Testis (tissue), 2 donors: ENCODE measurements at regions not wholly inside any gene's neighbourhood (a gene's known extent, or its start where the extent isn't known, plus 50 kb on each side); places are given as distances from the start of the nearest gene placed in this dataset.
A peak's percentile ranks its signal among the peaks of the same experiment; 100 is the strongest.

ENCODE experiments used
- DNase-seq: peaks from one replicate; pipeline ENCODE4 v3.0.0-alpha.2; 2019
- H3K27ac ChIP-seq, 2 donors: fragments of 200-600 bp; sonication (generic); one replicate each; pipeline ENCODE4 v1.5.1; 2019
- H3K27me3 ChIP-seq: fragments of 200-600 bp; sonication (generic); one replicate; pipeline ENCODE4 v1.5.1; 2019
- H3K36me3 ChIP-seq: fragments of 200-600 bp; sonication (generic); one replicate; pipeline ENCODE4 v1.5.1; 2017; ENCODE audit warnings: low read depth; ENCODE audit errors: missing control alignments
- H3K4me1 ChIP-seq: fragments of 200-600 bp; sonication (generic); one replicate; pipeline ENCODE4 v1.5.1; 2019
- H3K4me3 ChIP-seq, 2 donors: fragments of 200-600 bp; sonication (generic); one replicate each; pipeline ENCODE4 v1.5.1; 2017 to 2019
- H3K9me3 ChIP-seq: fragments of 200-600 bp; sonication (generic); one replicate; pipeline ENCODE4 v1.5.1; 2017
- POLR2A ChIP-seq: fragments of 450-650 bp; IDR thresholded peaks from one replicate; pipeline ENCODE4 v1.6.1; 2017; ENCODE audit warnings: antibody characterized with exemption, mild to moderate bottlenecking, moderate library complexity
- WGBS, 2 donors: methylation state at CpG; one replicate each; pipeline ENCODE4 v1.1.5; 2018; 5-methylcytosine and 5-hydroxymethylcytosine counted together
- intact Hi-C: fragments of 100-400 bp; cut with DNase I; formaldehyde crosslinking; loops from one replicate; pipeline ENCODE4 v1.15.1; 2023; ENCODE audit warnings: low total_unique reads
- TF ChIP-seq, protein P1 (sequence below), 3 experiments: fragments of 450-650 bp in 2 of 3; fragments of 200-600 bp in 1 of 3; sonication (generic) in 1 of 3; IDR thresholded peaks; one replicate each; pipeline ENCODE4 v1.5.1; 2016 to 2019; ENCODE audit warnings: antibody characterized with exemption in 3 of 3, mild to moderate bottlenecking in 2 of 3, moderate library complexity in 1 of 3

DNA sequence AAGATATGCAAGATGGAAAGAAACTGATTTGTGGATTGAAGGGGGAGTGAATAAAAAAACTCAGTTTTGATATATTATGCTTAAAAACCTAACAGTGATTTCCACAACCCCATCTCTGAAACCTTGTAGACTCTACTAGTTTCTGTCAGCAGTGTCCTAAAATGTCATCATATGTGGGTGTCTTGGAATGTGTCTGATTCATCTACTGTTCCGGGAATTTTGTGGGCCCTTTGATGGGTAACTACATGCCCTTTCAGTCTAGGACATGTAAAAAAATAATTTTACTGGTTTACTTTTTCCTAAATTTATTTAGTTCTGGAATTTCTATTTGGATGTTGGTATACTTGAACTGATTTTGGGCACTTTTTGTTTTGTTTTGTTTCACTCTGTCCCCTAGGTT is 118.9 kb upstream of the NMUR2 start:
- H3K9me3 ChIP-seq = no peaks in the 10 kb centered on the region
- intact Hi-C loops = no loop called here
- TF ChIP-seq, protein P1, sequence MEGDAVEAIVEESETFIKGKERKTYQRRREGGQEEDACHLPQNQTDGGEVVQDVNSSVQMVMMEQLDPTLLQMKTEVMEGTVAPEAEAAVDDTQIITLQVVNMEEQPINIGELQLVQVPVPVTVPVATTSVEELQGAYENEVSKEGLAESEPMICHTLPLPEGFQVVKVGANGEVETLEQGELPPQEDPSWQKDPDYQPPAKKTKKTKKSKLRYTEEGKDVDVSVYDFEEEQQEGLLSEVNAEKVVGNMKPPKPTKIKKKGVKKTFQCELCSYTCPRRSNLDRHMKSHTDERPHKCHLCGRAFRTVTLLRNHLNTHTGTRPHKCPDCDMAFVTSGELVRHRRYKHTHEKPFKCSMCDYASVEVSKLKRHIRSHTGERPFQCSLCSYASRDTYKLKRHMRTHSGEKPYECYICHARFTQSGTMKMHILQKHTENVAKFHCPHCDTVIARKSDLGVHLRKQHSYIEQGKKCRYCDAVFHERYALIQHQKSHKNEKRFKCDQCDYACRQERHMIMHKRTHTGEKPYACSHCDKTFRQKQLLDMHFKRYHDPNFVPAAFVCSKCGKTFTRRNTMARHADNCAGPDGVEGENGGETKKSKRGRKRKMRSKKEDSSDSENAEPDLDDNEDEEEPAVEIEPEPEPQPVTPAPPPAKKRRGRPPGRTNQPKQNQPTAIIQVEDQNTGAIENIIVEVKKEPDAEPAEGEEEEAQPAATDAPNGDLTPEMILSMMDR (IDR thresholded peaks at IDR 0.05) = no peak
- TF ChIP-seq POLR2A = no peak

DNA sequence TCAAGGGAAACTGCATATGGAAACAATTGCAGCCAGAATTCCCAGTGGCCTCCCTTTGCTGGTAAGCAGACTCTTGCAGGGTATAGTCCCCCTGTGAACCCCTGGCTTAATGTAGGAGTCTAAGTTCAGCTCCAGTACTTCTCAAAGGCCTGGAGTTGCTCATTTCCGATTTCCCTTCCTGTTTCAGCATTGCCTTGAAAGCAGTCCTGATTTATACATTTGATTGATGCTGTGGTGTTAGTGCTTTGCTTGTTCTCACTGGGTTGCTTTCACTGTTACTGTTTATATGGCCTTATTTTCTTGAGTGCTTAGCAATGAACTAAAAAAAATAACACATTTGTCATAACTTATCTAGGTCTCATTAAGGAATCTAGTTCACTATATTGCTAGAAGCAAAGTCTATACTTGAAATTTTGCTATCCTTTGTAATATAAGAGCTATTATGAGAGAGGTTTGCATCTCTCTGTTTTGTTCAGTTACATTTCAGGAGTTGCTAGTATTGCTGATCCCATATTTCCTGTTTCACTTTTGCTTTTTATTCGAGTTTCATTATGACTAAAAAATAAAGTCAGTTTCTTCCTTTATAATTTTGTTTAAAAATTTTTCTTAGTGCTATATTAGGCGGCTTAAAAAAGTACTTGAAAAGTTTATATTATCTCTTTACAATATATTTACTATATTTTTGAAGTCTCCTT is 122.4 kb upstream of the NMUR2 start:
- no peak overlapping the region for H3K27ac ChIP-seq
- no peaks in the 10 kb centered on the region for H3K9me3 ChIP-seq
- 54 to 55% methylated on average over 3 of the region's 3 CpGs for WGBS, 2 donors

More for the DNA sequence above, 118.9 kb upstream of the NMUR2 start:
- Histone ChIP-seq H3K4me3 (no peak overlapping the region), H3K27ac (no peak overlapping the region), H3K4me1 (no peaks in the 10 kb centered on the region), H3K36me3 (no peaks in the 10 kb centered on the region), H3K27me3 (no peaks in the 10 kb centered on the region)
- WGBS, 2 donors = 88 to 91% methylated on average over 1 of the region's 1 CpG
- no peak for DNase-seq

DNA sequence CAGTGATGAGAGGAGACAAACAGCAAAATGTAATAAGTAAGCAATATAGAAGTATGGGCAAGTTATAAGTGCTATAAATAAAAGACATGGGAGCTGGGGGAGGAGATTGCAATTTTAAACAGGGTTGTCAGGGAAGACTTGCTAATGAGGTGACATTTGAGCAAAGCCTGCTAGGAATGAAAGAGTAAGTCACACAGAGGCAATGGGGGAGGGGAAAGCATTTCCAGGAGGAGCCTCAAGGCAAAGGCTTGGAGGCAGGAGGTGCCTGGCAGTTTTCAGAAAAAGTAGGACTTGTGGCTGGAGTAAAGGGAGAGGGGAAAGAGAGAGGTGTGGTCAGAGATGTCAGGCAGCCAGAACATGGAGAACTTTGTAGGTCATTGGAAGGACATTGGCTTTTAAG is 124.4 kb upstream of the NMUR2 start:
- intact Hi-C loops = no loop called here
- Histone ChIP-seq H3K9me3 (no peaks in the 10 kb centered on the region), H3K4me3 (no peak overlapping the region)

More for the DNA sequence above, 122.4 kb upstream of the NMUR2 start:
- TF ChIP-seq, protein P1 (IDR thresholded peaks at IDR 0.05) = no peak
- TF ChIP-seq POLR2A = no peak
- intact Hi-C loops = no loop called here
- no peaks in the 10 kb centered on the region for H3K4me1 ChIP-seq
- no peak overlapping the region for H3K4me3 ChIP-seq
- no peaks in the 10 kb centered on the region for H3K36me3 ChIP-seq
- DNase-seq = no peak
- no peaks in the 10 kb centered on the region for H3K27me3 ChIP-seq

DNA sequence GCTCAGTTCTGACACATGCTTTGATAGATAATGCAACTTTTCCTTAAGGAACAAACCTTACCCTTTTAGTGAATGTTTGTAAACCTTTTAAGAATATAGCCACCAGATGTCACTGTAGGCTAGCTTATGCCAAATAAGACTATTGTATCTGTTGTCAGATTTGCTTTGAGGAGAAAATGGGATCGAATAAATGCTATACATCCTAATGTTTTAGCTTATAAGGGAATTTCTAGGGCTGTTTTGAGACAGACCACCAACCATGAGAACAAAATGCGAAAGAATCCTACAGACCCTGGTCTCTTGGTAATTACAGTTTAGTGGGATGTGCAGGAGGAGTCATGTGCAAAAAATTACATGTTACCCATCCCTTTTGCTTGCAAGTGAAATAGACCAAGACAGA is 127.6 kb upstream of the NMUR2 start:
- no peaks in the 10 kb centered on the region for H3K4me1 ChIP-seq
- H3K36me3 ChIP-seq = no peaks in the 10 kb centered on the region
- no peak for DNase-seq
- intact Hi-C loops = loop anchor here (10.0 kb wide), 1 partner anchor 1432 kb away; no protein-coding TSS in a partner anchor
- no peak overlapping the region for H3K4me3 ChIP-seq
- H3K9me3 ChIP-seq = no peaks in the 10 kb centered on the region
- no peaks in the 10 kb centered on the region for H3K27me3 ChIP-seq
- H3K27ac ChIP-seq = no peak overlapping the region
- TF ChIP-seq POLR2A = no peak
- TF ChIP-seq, protein P1 (IDR thresholded peaks at IDR 0.05) = peak in 2 of 3 experiments; percentile 28 to 37
- WGBS, 2 donors = 36 to 61% methylated on average over 2 of the region's 2 CpGs

More for the DNA sequence above, 124.4 kb upstream of the NMUR2 start:
- Histone ChIP-seq H3K4me1 (no peaks in the 10 kb centered on the region), H3K27me3 (no peaks in the 10 kb centered on the region), H3K36me3 (no peaks in the 10 kb centered on the region), H3K27ac (no peak overlapping the region)
- DNase-seq = no peak
- no peak for TF ChIP-seq POLR2A
- TF ChIP-seq, protein P1 (IDR thresholded peaks at IDR 0.05) = no peak

DNA sequence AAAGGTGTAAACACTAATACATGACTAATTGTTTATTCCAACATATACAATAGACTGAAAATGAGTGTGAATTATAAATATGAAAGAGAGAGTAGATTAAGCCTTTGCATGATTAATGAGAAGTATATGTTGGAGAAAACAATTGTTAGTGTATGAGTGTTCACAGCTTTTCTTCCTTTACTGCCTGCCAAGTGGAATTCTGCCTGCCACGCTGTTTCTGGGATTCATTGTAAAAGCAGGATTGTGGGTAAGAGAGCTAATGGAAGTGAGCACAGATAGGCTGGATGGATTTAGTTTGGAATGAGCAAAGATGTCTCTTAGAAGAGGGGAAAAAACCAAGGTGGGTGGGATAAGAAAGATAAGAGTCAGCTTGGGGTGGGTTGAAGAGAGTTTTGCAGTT is 129.6 kb upstream of the NMUR2 start:
- Histone ChIP-seq H3K36me3 (no peaks in the 10 kb centered on the region), H3K27ac (no peak overlapping the region), H3K4me3 (no peak overlapping the region), H3K9me3 (no peaks in the 10 kb centered on the region), H3K4me1 (no peaks in the 10 kb centered on the region), H3K27me3 (no peaks in the 10 kb centered on the region)
- intact Hi-C loops = loop anchor here (10.0 kb wide), 1 partner anchor 1430 kb away; no protein-coding TSS in a partner anchor
- WGBS, 2 donors = 57 to 64% methylated on average over 1 of the region's 1 CpG
- TF ChIP-seq, protein P1 (IDR thresholded peaks at IDR 0.05) = no peak
- no peak for TF ChIP-seq POLR2A
- no peak for DNase-seq
